ENCODE measurements at regions not wholly inside any gene's neighbourhood (a gene's known extent, or its start where the extent isn't known, plus 50 kb on each side); places are given as distances from the start of the nearest gene placed in this dataset.

GRCh38 chr7:22895140-22895827 lies 72.6 kb upstream of the TOMM7 start:
- Histone ChIP-seq H3K27ac (ENCODE audit: low read length) (no peak overlapping the region), H3F3A (ENCODE audit: low read length, unreplicated experiment) (no peaks in the 10 kb centered on the region), H3K79me2 (ENCODE audit: low read length) (no peaks in the 10 kb centered on the region), H3K27me3 (ENCODE audit: low read length) (no peaks in the 10 kb centered on the region), H3K4me1 (ENCODE audit: insufficient read depth, low read length) (no peaks in the 10 kb centered on the region), H3K9me2 (replicated peaks; ENCODE audit: low read length) (no peaks in the 10 kb centered on the region), H4K20me1 (ENCODE audit: low read length) (no peaks in the 10 kb centered on the region), H3K36me3 (ENCODE audit: low read depth, low read length) (no peaks in the 10 kb centered on the region), H2AFZ (ENCODE audit: low read length) (no peak overlapping the region), H3K4me3 (ENCODE audit: low read length) (no peak overlapping the region), H3K9me3 (ENCODE audit: low read length) (no peaks in the 10 kb centered on the region), H3K4me2 (ENCODE audit: low read length) (no peak overlapping the region), H3K9ac (ENCODE audit: low read length) (no peak overlapping the region)
- ChIA-PET POLR2A (ENCODE audit: unreplicated experiment) (no interaction called here), CTCF (no interaction called here)
- TF ChIP-seq EZH2 (IDR thresholded peaks at IDR 0.05; ENCODE audit: low read length, unreplicated experiment), result no peak
- TF ChIP-seq EZH2phosphoT487 (IDR thresholded peaks at IDR 0.05; ENCODE audit: borderline replicate concordance, low read length), result no peak
- no peak for TF ChIP-seq CTCF (conservative IDR thresholded peaks at IDR 0.05; ENCODE audit: low read depth, low read length)
- intact Hi-C loops (cut with micrococcal nuclease), result no loop called here
- DNase-seq, result no peak
- ATAC-seq, result no peak
- BruUV-seq (replicated peaks), result no TSS peak

- BruUV-seq (replicated peaks), result no TSS peak
- TF ChIP-seq CTCF (conservative IDR thresholded peaks at IDR 0.05; ENCODE audit: low read depth, low read length) (no peak), EZH2phosphoT487 (IDR thresholded peaks at IDR 0.05; ENCODE audit: borderline replicate concordance, low read length) (no peak), EZH2 (IDR thresholded peaks at IDR 0.05; ENCODE audit: low read length, unreplicated experiment) (no peak)
- intact Hi-C loops (cut with micrococcal nuclease), result no loop called here
- H3K4me1 ChIP-seq (ENCODE audit: insufficient read depth, low read length), result no peaks in the 10 kb centered on the region
- CTCF ChIA-PET, result no interaction called here
- POLR2A ChIA-PET (ENCODE audit: unreplicated experiment), result no interaction called here
- no peaks in the 10 kb centered on the region for H4K20me1 ChIP-seq (ENCODE audit: low read length)
- H3K79me2 ChIP-seq (ENCODE audit: low read length), result no peaks in the 10 kb centered on the region
- no peak overlapping the region for H3K4me3 ChIP-seq (ENCODE audit: low read length)
- H3K9ac ChIP-seq (ENCODE audit: low read length), result no peak overlapping the region
- ATAC-seq (no peak), DNase-seq (no peak)
- H3K36me3 ChIP-seq (ENCODE audit: low read depth, low read length), result no peaks in the 10 kb centered on the region
- no peaks in the 10 kb centered on the region for H3F3A ChIP-seq (ENCODE audit: low read length, unreplicated experiment)
- no peak overlapping the region for H3K27ac ChIP-seq (ENCODE audit: low read length)
- H3K9me2 ChIP-seq (replicated peaks; ENCODE audit: low read length), result no peaks in the 10 kb centered on the region
- H3K9me3 ChIP-seq (ENCODE audit: low read length), result no peaks in the 10 kb centered on the region
- no peak overlapping the region for H2AFZ ChIP-seq (ENCODE audit: low read length)
- H3K4me2 ChIP-seq (ENCODE audit: low read length), result no peak overlapping the region
- H3K27me3 ChIP-seq (ENCODE audit: low read length), result no peaks in the 10 kb centered on the region
Observed at GRCh38 chr7:22894546-22894945, 71.9 kb upstream of the TOMM7 start.

- no TSS peak for BruUV-seq (replicated peaks)
- H3K27ac ChIP-seq (ENCODE audit: low read length), result no peak overlapping the region
- no peaks in the 10 kb centered on the region for H3K9me2 ChIP-seq (replicated peaks; ENCODE audit: low read length)
- no peaks in the 10 kb centered on the region for H4K20me1 ChIP-seq (ENCODE audit: low read length)
- ChIA-PET CTCF (no interaction called here), POLR2A (ENCODE audit: unreplicated experiment) (no interaction called here)
- no peaks in the 10 kb centered on the region for H3F3A ChIP-seq (ENCODE audit: low read length, unreplicated experiment)
- ATAC-seq, result no peak
- no peak overlapping the region for H2AFZ ChIP-seq (ENCODE audit: low read length)
- H3K4me3 ChIP-seq (ENCODE audit: low read length), result no peak overlapping the region
- no peaks in the 10 kb centered on the region for H3K9me3 ChIP-seq (ENCODE audit: low read length)
- no peak for DNase-seq
- no peaks in the 10 kb centered on the region for H3K4me1 ChIP-seq (ENCODE audit: insufficient read depth, low read length)
- no peaks in the 10 kb centered on the region for H3K27me3 ChIP-seq (ENCODE audit: low read length)
- H3K79me2 ChIP-seq (ENCODE audit: low read length), result no peaks in the 10 kb centered on the region
- H3K4me2 ChIP-seq (ENCODE audit: low read length), result no peak overlapping the region
- TF ChIP-seq EZH2phosphoT487 (IDR thresholded peaks at IDR 0.05; ENCODE audit: borderline replicate concordance, low read length) (no peak), EZH2 (IDR thresholded peaks at IDR 0.05; ENCODE audit: low read length, unreplicated experiment) (no peak), CTCF (conservative IDR thresholded peaks at IDR 0.05; ENCODE audit: low read depth, low read length) (no peak)
- no peaks in the 10 kb centered on the region for H3K36me3 ChIP-seq (ENCODE audit: low read depth, low read length)
- no peak overlapping the region for H3K9ac ChIP-seq (ENCODE audit: low read length)
- intact Hi-C loops (cut with micrococcal nuclease), result no loop called here
Observed at GRCh38 chr7:22890773-22891172, 68.1 kb upstream of the TOMM7 start.

Data from PC-3 (cell line).